ENCODE measurements at regions not wholly inside any gene's neighbourhood (a gene's known extent, or its start where the extent isn't known, plus 50 kb on each side); places are given as distances from the start of the nearest gene placed in this dataset.

DNA sequence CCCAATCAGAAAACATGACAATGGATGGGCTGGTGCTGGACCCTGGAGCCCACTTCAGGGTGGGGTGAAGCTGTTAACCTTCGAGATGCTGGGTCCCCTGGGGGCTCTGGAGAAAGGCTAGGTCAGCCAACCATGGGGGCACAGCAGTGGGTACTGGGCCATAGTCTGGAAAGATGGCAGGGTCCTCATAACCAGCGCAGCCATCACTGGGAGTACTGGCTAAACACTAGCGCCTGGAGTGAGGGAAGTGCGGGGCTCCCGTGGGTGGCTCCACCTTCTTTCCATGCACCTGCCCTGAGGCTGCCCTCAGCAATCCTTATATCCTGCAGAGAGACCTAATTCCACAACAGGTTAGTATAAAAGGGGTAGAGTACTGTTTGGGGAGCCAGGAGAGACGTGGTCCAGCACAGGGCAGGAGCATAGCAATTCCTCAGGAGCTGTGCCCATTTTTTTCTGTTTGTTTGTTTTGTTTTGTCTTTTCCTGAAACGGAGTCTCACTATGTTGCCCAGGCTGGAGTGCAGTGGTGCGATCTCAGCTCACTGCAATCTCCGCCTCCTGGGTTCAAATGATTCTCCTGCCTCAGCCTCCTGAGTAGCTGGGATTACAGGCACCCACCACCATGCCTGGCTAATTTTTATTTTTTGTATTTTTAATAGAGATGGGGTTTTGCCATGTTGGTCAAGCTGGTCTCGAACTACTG is 122.6 kb upstream of the MEF2A start:
- TF ChIP-seq, protein P1, sequence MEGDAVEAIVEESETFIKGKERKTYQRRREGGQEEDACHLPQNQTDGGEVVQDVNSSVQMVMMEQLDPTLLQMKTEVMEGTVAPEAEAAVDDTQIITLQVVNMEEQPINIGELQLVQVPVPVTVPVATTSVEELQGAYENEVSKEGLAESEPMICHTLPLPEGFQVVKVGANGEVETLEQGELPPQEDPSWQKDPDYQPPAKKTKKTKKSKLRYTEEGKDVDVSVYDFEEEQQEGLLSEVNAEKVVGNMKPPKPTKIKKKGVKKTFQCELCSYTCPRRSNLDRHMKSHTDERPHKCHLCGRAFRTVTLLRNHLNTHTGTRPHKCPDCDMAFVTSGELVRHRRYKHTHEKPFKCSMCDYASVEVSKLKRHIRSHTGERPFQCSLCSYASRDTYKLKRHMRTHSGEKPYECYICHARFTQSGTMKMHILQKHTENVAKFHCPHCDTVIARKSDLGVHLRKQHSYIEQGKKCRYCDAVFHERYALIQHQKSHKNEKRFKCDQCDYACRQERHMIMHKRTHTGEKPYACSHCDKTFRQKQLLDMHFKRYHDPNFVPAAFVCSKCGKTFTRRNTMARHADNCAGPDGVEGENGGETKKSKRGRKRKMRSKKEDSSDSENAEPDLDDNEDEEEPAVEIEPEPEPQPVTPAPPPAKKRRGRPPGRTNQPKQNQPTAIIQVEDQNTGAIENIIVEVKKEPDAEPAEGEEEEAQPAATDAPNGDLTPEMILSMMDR (IDR thresholded peaks at IDR 0.05), result no peak
- TF ChIP-seq POLR2AphosphoS5 (IDR thresholded peaks at IDR 0.05), result no peak

Data from sigmoid colon (tissue), 4 donors.